ENCODE measurements at regions not wholly inside any gene's neighbourhood (a gene's known extent, or its start where the extent isn't known, plus 50 kb on each side); places are given as distances from the start of the nearest gene placed in this dataset.

- TF ChIP-seq ZBTB43 (CRISPR knock-in tag; IDR thresholded peaks at IDR 0.05), result no peak
- TF ChIP-seq ZNF121 (CRISPR knock-in tag; IDR thresholded peaks at IDR 0.05), result no peak
- no peak for TF ChIP-seq CTCF (IDR thresholded peaks at IDR 0.05)
- TF ChIP-seq HMGXB4 (CRISPR knock-in tag; IDR thresholded peaks at IDR 0.05), result no peak
- TF ChIP-seq GABPB1 (CRISPR knock-in tag; IDR thresholded peaks at IDR 0.05), result no peak
- no peak for TF ChIP-seq TEAD4 (CRISPR knock-in tag; IDR thresholded peaks at IDR 0.05)
- TF ChIP-seq SP1 (CRISPR knock-in tag; conservative IDR thresholded peaks at IDR 0.05), result no peak
- TF ChIP-seq TCF7 (CRISPR knock-in tag; IDR thresholded peaks at IDR 0.05; ENCODE audit: low read depth), result no peak
- TF ChIP-seq MXD4 (CRISPR knock-in tag; IDR thresholded peaks at IDR 0.05; ENCODE audit: borderline replicate concordance), result no peak
- TF ChIP-seq ZNF416 (CRISPR knock-in tag; IDR thresholded peaks at IDR 0.05), result no peak
- TF ChIP-seq ARID4B (CRISPR knock-in tag; IDR thresholded peaks at IDR 0.05; ENCODE audit: borderline replicate concordance), result no peak
These were observed 126.6 kb upstream of the PDE1A start for GRCh38 chr2:182553483-182553882.

Data from WTC11 (cell line).